AML-193 (cell line): ENCODE measurements at regions not wholly inside any gene's neighbourhood (a gene's known extent, or its start where the extent isn't known, plus 50 kb on each side); places are given as distances from the start of the nearest gene placed in this dataset.
A peak's percentile ranks its signal among the peaks of the same experiment; 100 is the strongest.
"Not testable (repeated sequence)": the region's sequence is repeated elsewhere in the genome, so short reads cannot be mapped to it uniquely, and the experiment has no call there.

Experiments used
- DNase-seq, 2 experiments: peaks; one replicate each; lab custom pipeline; 2025; lab: John Stamatoyannopoulos, UW

GRCh38 chr4:26208237-26208994 is 112.4 kb upstream of the RBPJ start:
- no peak for DNase-seq

GRCh38 chr4:26209378-26209777 is 111.4 kb upstream of the RBPJ start:
- DNase-seq = not testable (repeated sequence)

- DNase-seq = no peak
Measured at GRCh38 chr4:26212528-26212927, 108.3 kb upstream of the RBPJ start.

GRCh38 chr4:26213317-26213716 is 107.5 kb upstream of the RBPJ start:
- no peak for DNase-seq

- no peak for DNase-seq
Measured at GRCh38 chr4:26214994-26215393, 105.8 kb upstream of the RBPJ start.

- DNase-seq = no peak
Measured at GRCh38 chr4:26215725-26216124, 105.1 kb upstream of the RBPJ start.

GRCh38 chr4:26217481-26217880 is 103.3 kb upstream of the RBPJ start:
- DNase-seq = no peak

- no peak for DNase-seq
Measured at GRCh38 chr4:26217961-26218676, 102.7 kb upstream of the RBPJ start.

GRCh38 chr4:26218677-26219605 is 101.9 kb upstream of the RBPJ start:
- peak; percentile 42 to 64 for DNase-seq

- DNase-seq = no peak
Measured at GRCh38 chr4:26220696-26221095, 100.1 kb upstream of the RBPJ start.

GRCh38 chr4:26223155-26223554 is 97.7 kb upstream of the RBPJ start:
- DNase-seq = no peak

GRCh38 chr4:26226629-26227376 is 94.0 kb upstream of the RBPJ start:
- DNase-seq = no peak

GRCh38 chr4:26227601-26228229 is 93.1 kb upstream of the RBPJ start:
- DNase-seq = no peak

GRCh38 chr4:26228883-26229282 is 91.9 kb upstream of the RBPJ start:
- no peak for DNase-seq

- no peak for DNase-seq
Measured at GRCh38 chr4:26229974-26230373, 90.8 kb upstream of the RBPJ start.

- DNase-seq = no peak
Measured at GRCh38 chr4:26233350-26233749, 87.5 kb upstream of the RBPJ start.

- DNase-seq = no peak
Measured at GRCh38 chr4:26235500-26235899, 85.3 kb upstream of the RBPJ start.

GRCh38 chr4:26237916-26238315 is 82.9 kb upstream of the RBPJ start:
- no peak for DNase-seq

- no peak for DNase-seq
Measured at GRCh38 chr4:26238426-26238777, 82.4 kb upstream of the RBPJ start.

- no peak for DNase-seq
Measured at GRCh38 chr4:26238778-26239679, 81.8 kb upstream of the RBPJ start.
